DMS 273 (cell line): ENCODE measurements at regions not wholly inside any gene's neighbourhood (a gene's known extent, or its start where the extent isn't known, plus 50 kb on each side); places are given as distances from the start of the nearest gene placed in this dataset.

Source experiments
- DNase-seq: peaks from one replicate; lab custom pipeline; 2025; ENCODE audit not compliant: unreplicated experiment; lab: John Stamatoyannopoulos, UW

GRCh38 chr15:94057305-94057704 is 174.1 kb upstream of the MCTP2 start:
- DNase-seq = no peak

GRCh38 chr15:94056314-94056713 is 175.0 kb upstream of the MCTP2 start:
- DNase-seq = no peak

- DNase-seq = no peak
These were observed 177.7 kb upstream of the MCTP2 start for GRCh38 chr15:94053626-94054025.

GRCh38 chr15:94052711-94053110 is 178.7 kb upstream of the MCTP2 start:
- no peak for DNase-seq

- DNase-seq = no peak
These were observed 183.8 kb upstream of the MCTP2 start for GRCh38 chr15:94047566-94047965.

DNA sequence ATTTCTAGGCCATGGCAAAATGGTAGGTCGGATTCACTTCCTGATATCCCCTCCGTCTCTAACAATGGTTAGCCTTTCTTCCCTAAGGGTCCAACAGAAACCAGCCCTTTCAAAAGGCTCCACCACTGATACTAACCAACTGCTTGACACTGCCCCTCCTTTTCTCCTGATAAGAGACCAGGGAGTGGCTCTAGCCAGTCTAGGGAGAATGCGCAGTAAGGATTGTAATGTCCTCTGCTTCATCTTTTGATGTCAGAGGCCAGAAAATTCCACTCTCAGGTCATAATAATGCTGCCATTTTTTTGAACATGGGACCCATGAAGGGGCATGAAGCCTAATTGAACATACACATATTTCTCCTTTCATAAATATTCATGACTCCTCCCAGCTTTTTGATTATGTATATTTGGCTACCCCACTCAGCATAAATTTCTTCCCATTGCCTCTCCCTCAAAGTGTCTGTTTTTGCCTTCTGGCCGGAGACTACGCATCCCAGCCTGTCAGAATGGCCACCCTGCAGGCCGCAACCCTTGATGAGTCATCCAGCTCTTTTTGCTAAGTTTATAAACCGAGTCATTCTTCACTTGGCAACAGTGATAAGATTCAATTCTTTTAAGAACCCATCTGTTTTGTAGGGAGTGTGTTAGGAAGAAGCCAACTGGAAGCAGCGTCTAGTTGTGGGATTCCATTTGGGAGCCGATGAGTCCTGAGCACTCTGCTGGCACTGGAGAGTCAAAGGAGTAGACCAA is 189.0 kb upstream of the MCTP2 start:
- DNase-seq = no peak

GRCh38 chr15:94041746-94042145 is 189.6 kb upstream of the MCTP2 start:
- no peak for DNase-seq

GRCh38 chr15:94040541-94041248 is 190.7 kb upstream of the MCTP2 start:
- DNase-seq = no peak

DNA sequence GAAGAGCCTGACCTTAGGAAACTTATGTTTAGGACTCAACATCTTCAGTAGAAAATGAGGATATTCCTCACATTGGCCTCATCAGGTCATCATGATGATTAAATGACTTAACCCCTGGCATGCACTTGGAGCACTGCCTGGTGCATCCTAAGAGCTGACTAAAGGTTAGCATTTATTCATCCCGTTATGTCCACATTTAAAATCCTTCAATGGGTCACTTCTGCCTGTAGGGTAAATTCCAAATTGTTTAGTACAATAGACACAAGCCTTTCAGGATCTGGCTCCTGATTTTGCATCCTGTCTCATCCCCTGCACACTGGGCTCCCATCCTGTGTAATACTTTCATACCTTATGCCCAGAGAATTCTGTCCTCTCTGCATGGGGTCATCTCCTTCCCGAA is 195.2 kb upstream of the MCTP2 start:
- no peak for DNase-seq

DNA sequence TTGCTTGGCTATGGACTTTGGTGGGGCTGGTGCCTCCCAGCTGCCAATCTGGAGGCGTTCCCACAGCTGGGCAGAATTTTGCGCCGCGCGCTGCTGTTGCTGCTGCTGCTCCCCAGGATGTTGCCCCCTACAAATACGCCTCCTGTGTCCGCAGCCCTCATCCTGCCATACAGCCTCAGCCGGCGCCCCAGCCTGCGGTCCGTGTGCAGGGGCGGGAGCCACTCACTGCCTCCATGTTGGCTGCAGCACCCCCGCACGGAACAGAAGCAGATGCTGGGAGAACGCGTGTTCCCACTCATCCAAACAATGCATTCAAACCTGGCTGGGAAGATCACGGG is 197.7 kb upstream of the MCTP2 start:
- no peak for DNase-seq

GRCh38 chr15:94033014-94033682 is 198.2 kb upstream of the MCTP2 start:
- no peak for DNase-seq

GRCh38 chr15:94032571-94032970 is 198.8 kb upstream of the MCTP2 start:
- no peak for DNase-seq

GRCh38 chr15:94031072-94031471 is 200.3 kb upstream of the MCTP2 start:
- DNase-seq = no peak

DNA sequence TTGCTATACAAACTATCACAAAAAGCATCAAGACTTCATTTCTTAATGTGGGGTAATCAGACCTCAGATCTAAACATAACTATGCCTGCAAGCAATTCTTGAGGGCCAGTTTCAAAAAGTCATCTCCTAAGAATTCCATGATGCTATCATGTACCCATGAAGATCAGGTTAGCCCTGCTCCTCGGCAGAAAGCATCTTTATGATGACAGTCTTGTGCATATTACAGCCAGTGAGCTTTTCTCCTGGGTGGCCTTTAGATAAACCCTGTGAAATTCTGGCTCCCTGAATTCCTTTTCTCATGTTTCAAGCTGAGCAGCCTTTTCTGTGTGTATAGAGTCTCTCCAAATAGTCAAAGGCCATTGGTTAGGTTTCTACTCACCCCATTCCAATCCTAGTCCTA is 201.9 kb upstream of the MCTP2 start:
- no peak for DNase-seq

GRCh38 chr15:94028809-94029208 is 202.6 kb upstream of the MCTP2 start:
- no peak for DNase-seq

- no peak for DNase-seq
These were observed 203.2 kb upstream of the MCTP2 start for GRCh38 chr15:94028121-94028520.

DNA sequence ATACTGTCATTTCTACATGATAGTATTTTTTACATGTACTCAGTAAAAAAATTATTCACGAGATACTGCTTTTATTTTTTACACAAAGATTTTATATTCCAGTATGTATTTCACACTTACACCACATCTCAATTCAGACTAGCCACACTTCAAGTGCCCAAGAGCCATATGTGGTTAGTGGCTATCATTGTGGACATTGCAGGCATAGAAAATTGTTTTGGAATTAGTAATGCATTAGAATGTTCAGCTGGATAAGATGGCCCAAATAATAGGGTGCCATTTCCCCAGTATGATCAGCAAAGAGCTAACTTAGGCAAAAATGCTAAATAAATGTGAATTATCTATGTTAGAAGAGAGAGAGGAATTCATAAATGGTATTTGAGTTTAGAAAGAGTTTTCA is 203.8 kb upstream of the MCTP2 start:
- DNase-seq = no peak

- DNase-seq = no peak
These were observed 204.7 kb upstream of the MCTP2 start for GRCh38 chr15:94026458-94027304.

DNA sequence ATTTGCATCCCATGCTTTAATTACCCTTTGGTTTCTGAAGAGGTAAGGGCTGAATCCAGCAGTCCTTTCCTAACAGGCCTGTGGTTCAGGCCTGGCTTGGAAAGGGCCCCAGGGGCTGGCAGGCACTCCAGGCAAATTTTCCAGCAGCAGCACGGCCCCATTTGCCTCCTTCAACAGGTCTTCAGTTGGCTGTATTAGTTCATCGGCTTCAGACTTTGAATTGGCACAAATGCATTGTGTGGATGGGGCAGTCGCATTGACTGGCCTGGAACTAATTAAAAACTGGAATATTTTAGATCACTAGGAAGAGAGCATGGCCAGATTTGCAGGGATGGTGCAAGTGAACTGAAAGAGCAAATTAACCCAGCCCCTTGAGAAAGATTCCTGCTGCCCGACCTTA is 207.8 kb upstream of the MCTP2 start:
- DNase-seq = no peak

DNA sequence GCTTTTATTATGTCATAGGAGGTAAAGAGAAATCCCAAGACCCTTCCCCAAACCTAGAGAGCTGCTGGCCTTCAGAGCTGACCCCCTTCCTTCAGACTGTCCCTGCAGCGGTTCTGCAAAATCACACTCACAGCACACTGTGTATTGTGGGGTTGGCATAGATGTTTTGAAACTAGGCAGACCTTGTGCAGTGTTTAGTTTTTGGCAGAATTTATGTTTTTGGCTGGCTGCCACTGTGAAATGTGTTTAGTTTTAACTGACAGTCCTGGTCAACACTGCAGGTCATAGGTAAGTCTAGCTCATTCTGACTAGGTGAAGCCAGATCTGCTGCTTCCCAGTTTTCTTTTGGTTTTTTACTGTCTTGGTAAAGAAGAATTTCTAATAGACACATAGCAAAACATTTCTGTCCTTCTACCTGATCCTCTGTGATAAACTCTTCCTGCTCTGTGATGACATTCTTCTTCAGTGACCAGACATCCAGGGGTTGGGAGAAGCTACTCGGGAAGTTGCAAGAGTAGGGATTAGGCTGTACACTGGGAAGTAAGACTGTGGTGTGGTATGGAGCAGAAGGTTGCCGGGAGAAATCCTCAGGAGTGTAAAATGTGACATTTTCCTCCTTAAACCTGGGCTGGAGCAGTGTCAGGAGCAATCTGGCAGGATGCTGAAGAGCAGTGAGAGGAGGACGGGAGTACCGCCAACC is 209.6 kb upstream of the MCTP2 start:
- DNase-seq = no peak

GRCh38 chr15:94019062-94019461 is 212.3 kb upstream of the MCTP2 start:
- no peak for DNase-seq
